ENCODE measurements at regions not wholly inside any gene's neighbourhood (a gene's known extent, or its start where the extent isn't known, plus 50 kb on each side); places are given as distances from the start of the nearest gene placed in this dataset.

GRCh38 chr2:75772908-75773630 lies 62.4 kb upstream of the GCFC2 start:
- no peaks in the 10 kb centered on the region for H3K36me3 ChIP-seq
- no peak for DNase-seq
- no peak for TF ChIP-seq CTCF (IDR thresholded peaks at IDR 0.05; ENCODE audit: low read depth, low read length)
- no peaks in the 10 kb centered on the region for H3K4me1 ChIP-seq
- H3K27me3 ChIP-seq = no peaks in the 10 kb centered on the region
- H3K9me3 ChIP-seq = no peaks in the 10 kb centered on the region
- no peak overlapping the region for H3K4me3 ChIP-seq (ENCODE audit: low read depth, low read length)

- Histone ChIP-seq H3K9me3 (no peaks in the 10 kb centered on the region), H3K36me3 (no peaks in the 10 kb centered on the region), H3K4me1 (no peaks in the 10 kb centered on the region), H3K27me3 (no peaks in the 10 kb centered on the region), H3K4me3 (ENCODE audit: low read depth, low read length) (no peak overlapping the region)
- TF ChIP-seq CTCF (IDR thresholded peaks at IDR 0.05; ENCODE audit: low read depth, low read length) = no peak
- no peak for DNase-seq
Observed at GRCh38 chr2:75765798-75766197, 55.1 kb upstream of the GCFC2 start.

- no peaks in the 10 kb centered on the region for H3K4me1 ChIP-seq
- no peak overlapping the region for H3K4me3 ChIP-seq (ENCODE audit: low read depth, low read length)
- H3K9me3 ChIP-seq = no peaks in the 10 kb centered on the region
- DNase-seq = no peak
- H3K36me3 ChIP-seq = no peaks in the 10 kb centered on the region
- H3K27me3 ChIP-seq = no peaks in the 10 kb centered on the region
- no peak for TF ChIP-seq CTCF (IDR thresholded peaks at IDR 0.05; ENCODE audit: low read depth, low read length)
Observed at GRCh38 chr2:75764611-75765010, 53.9 kb upstream of the GCFC2 start.

All from BE2C (cell line).